ENCODE measurements at regions not wholly inside any gene's neighbourhood (a gene's known extent, or its start where the extent isn't known, plus 50 kb on each side); places are given as distances from the start of the nearest gene placed in this dataset.

GRCh38 chr20:52806918-52807317 is 165.2 kb upstream of the TSHZ2 start (continued):
- TF ChIP-seq MAFK (IDR thresholded peaks at IDR 0.05; ENCODE audit: low read depth, low read length) = no peak
- no peak for TF ChIP-seq CREB1 (IDR thresholded peaks at IDR 0.05)
- no peak for TF ChIP-seq NRF1 (IDR thresholded peaks at IDR 0.05; ENCODE audit: low read depth, low read length)

Data from H1 (cell line).